ENCODE measurements at regions not wholly inside any gene's neighbourhood (a gene's known extent, or its start where the extent isn't known, plus 50 kb on each side); places are given as distances from the start of the nearest gene placed in this dataset.

DNA sequence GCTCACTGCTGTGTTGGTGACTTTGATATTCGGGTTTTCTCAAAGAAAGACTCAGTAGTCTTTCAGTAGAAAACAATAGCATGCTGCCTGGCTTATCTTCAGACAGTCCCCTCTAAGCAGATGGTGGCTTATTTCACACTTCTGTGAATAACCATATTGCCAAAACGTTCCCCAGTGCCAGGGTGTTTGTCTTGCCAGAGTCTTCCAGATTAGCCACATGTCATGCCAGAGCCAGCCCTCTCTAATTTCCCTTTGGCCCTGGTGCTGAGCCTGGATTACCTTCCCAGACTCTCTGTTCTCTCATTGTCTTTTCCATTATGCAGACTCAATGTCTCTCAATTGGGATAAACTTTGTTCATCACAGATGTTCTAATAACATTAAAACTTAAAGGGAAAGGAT, 488.0 kb upstream of the ATXN8OS start:
- H3K36me3 ChIP-seq (ENCODE audit: control insufficient read depth, insufficient read depth, low read length), result no peaks in the 10 kb centered on the region
- no peak for ATAC-seq
- no peak for DNase-seq (ENCODE audit: low read depth, low spot score)
- CTCF ChIA-PET, result no interaction called here
- no TSS peak for BruUV-seq (replicated peaks)
- H3K27ac ChIP-seq (ENCODE audit: low read length), result no peak overlapping the region
- H3K4me1 ChIP-seq (ENCODE audit: control insufficient read depth, insufficient read depth, low read length), result no peaks in the 10 kb centered on the region
- in situ Hi-C loops (cut with HindIII; ENCODE audit: low pct_unique_long_range_greater_than_20kb, low sequenced_read_pairs) (no loop called here), intact Hi-C loops (cut with micrococcal nuclease; ENCODE audit: unreplicated experiment) (no loop called here)
- TF ChIP-seq POLR2AphosphoS5 (IDR thresholded peaks at IDR 0.05; ENCODE audit: low read depth, low read length) (no peak), SIN3A (IDR thresholded peaks at IDR 0.05; ENCODE audit: borderline replicate concordance, insufficient read depth, low read depth, low read length) (no peak), TCF7L2 (IDR thresholded peaks at IDR 0.05; ENCODE audit: low read depth, low read length) (no peak)
- TF ChIP-seq, protein P1, sequence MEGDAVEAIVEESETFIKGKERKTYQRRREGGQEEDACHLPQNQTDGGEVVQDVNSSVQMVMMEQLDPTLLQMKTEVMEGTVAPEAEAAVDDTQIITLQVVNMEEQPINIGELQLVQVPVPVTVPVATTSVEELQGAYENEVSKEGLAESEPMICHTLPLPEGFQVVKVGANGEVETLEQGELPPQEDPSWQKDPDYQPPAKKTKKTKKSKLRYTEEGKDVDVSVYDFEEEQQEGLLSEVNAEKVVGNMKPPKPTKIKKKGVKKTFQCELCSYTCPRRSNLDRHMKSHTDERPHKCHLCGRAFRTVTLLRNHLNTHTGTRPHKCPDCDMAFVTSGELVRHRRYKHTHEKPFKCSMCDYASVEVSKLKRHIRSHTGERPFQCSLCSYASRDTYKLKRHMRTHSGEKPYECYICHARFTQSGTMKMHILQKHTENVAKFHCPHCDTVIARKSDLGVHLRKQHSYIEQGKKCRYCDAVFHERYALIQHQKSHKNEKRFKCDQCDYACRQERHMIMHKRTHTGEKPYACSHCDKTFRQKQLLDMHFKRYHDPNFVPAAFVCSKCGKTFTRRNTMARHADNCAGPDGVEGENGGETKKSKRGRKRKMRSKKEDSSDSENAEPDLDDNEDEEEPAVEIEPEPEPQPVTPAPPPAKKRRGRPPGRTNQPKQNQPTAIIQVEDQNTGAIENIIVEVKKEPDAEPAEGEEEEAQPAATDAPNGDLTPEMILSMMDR (IDR thresholded peaks at IDR 0.05), result no peak
- TF ChIP-seq, protein P2, sequence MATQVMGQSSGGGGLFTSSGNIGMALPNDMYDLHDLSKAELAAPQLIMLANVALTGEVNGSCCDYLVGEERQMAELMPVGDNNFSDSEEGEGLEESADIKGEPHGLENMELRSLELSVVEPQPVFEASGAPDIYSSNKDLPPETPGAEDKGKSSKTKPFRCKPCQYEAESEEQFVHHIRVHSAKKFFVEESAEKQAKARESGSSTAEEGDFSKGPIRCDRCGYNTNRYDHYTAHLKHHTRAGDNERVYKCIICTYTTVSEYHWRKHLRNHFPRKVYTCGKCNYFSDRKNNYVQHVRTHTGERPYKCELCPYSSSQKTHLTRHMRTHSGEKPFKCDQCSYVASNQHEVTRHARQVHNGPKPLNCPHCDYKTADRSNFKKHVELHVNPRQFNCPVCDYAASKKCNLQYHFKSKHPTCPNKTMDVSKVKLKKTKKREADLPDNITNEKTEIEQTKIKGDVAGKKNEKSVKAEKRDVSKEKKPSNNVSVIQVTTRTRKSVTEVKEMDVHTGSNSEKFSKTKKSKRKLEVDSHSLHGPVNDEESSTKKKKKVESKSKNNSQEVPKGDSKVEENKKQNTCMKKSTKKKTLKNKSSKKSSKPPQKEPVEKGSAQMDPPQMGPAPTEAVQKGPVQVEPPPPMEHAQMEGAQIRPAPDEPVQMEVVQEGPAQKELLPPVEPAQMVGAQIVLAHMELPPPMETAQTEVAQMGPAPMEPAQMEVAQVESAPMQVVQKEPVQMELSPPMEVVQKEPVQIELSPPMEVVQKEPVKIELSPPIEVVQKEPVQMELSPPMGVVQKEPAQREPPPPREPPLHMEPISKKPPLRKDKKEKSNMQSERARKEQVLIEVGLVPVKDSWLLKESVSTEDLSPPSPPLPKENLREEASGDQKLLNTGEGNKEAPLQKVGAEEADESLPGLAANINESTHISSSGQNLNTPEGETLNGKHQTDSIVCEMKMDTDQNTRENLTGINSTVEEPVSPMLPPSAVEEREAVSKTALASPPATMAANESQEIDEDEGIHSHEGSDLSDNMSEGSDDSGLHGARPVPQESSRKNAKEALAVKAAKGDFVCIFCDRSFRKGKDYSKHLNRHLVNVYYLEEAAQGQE (IDR thresholded peaks at IDR 0.05; ENCODE audit: insufficient read depth in 1 of 2, low read depth in 2 of 2, low read length in 1 of 2), result no peak
- H3K4me3 ChIP-seq (ENCODE audit: low read depth in 2 of 2, low read length in 2 of 2), result no peak overlapping the region
- POLR2A ChIA-PET, result no interaction called here
- H3K27me3 ChIP-seq (ENCODE audit: control insufficient read depth, insufficient read depth, low read length), result no peaks in the 10 kb centered on the region
- no peaks in the 10 kb centered on the region for H3K9me3 ChIP-seq (ENCODE audit: control insufficient read depth, insufficient read depth, low read depth, low read length)

DNA sequence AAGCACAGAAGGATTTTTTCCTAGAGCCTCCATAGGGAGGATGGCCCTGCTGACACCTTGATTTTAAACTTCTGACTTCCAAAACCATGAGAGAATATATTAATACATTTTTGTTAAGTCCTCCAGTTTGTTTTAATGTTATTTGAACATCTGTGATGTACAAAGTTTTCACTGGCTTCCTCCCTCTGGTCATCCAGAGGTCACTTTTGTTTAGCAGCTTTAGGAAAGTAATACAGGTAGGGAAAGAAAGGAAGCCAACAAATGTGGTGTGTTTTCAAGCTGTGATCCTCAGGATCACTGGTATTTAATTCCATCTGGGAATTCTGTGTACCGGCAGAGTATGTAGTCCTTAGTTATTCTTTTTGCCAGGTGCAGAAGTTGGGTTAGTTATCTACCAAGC, 488.8 kb upstream of the ATXN8OS start:
- Histone ChIP-seq H3K27ac (ENCODE audit: low read length) (no peak overlapping the region), H3K36me3 (ENCODE audit: control insufficient read depth, insufficient read depth, low read length) (no peaks in the 10 kb centered on the region), H3K4me1 (ENCODE audit: control insufficient read depth, insufficient read depth, low read length) (no peaks in the 10 kb centered on the region), H3K9me3 (ENCODE audit: control insufficient read depth, insufficient read depth, low read depth, low read length) (no peaks in the 10 kb centered on the region), H3K27me3 (ENCODE audit: control insufficient read depth, insufficient read depth, low read length) (no peaks in the 10 kb centered on the region), H3K4me3 (ENCODE audit: low read depth in 2 of 2, low read length in 2 of 2) (no peak overlapping the region)
- TF ChIP-seq POLR2AphosphoS5 (IDR thresholded peaks at IDR 0.05; ENCODE audit: low read depth, low read length) (no peak), TCF7L2 (IDR thresholded peaks at IDR 0.05; ENCODE audit: low read depth, low read length) (no peak), SIN3A (IDR thresholded peaks at IDR 0.05; ENCODE audit: borderline replicate concordance, insufficient read depth, low read depth, low read length) (no peak)
- TF ChIP-seq, protein P1 (IDR thresholded peaks at IDR 0.05), result no peak
- TF ChIP-seq, protein P2 (IDR thresholded peaks at IDR 0.05; ENCODE audit: insufficient read depth in 1 of 2, low read depth in 2 of 2, low read length in 1 of 2), result no peak
- no peak for ATAC-seq
- no TSS peak for BruUV-seq (replicated peaks)
- POLR2A ChIA-PET, result no interaction called here
- intact Hi-C loops (cut with micrococcal nuclease; ENCODE audit: unreplicated experiment) (no loop called here), in situ Hi-C loops (cut with HindIII; ENCODE audit: low pct_unique_long_range_greater_than_20kb, low sequenced_read_pairs) (no loop called here)
- CTCF ChIA-PET, result no interaction called here
- DNase-seq (ENCODE audit: low read depth, low spot score), result no peak
